ENCODE measurements at regions not wholly inside any gene's neighbourhood (a gene's known extent, or its start where the extent isn't known, plus 50 kb on each side); places are given as distances from the start of the nearest gene placed in this dataset.

DNA sequence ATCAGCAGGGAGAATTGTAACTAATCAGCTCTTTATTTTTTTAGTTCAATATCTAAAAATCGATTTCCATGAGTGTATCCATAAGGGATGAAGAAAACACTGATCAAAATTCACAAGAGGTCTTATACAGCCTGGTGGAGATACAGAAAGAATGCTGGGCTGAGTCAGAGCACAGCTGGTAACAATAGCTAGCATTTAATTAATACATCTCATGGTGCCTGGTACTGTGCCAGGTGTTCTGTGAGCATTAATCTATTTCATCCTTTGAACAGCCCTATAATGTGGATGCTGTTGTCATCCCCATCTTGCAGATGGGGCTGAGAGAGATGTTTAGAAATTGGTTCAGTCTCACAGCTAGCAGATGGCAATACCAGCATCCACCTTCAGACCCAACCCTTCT lies 250.9 kb upstream of the RPS6KA3 start:
- no peak for DNase-seq

DNA sequence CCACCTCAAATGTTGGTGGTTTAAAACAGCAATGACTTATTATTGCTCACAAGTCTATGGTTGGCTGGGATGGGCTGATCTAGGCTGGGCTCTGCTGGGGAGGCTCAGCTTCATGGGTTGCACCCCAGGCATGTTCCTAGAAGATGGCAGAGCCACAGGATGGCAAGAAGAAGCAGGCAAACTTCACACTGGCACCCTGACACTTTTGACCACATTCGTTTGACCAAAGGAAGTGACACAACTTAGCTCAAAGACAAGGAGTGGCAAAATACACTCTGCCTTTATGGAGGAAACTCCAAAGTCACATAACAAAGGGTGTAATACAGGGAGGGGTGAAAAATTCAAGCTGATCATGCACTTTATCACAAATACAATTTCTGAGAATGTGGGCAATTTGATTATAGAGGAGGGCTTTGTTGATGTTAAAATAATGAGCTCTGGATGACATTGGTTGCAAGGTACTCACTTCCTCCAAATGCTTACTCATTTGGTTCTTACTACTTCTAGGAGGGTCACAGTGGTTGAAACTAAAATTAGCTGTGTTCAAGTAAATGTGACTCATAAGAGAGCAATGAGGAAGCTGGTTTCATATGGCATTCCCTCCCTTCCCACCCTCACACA lies 249.2 kb upstream of the RPS6KA3 start:
- DNase-seq, result no peak

DNA sequence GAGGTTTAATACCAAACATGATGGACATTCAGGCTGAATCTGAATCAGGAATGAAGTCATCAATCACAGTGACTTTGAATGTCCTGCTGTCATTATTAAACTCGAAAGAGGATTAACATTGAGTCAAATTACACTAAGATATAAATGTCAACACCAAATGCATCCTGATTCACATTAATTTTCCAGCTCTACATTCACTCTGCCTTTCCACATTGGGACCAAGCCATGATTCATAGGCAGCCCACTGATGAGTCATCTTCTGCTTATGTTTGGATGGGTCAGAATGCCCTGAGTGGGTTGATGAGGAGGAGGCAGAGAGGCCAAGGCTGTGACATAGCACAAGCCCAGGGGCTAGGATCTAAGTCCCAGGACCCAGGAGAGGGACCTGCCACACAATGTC lies 247.6 kb upstream of the RPS6KA3 start:
- no peak for DNase-seq

DNA sequence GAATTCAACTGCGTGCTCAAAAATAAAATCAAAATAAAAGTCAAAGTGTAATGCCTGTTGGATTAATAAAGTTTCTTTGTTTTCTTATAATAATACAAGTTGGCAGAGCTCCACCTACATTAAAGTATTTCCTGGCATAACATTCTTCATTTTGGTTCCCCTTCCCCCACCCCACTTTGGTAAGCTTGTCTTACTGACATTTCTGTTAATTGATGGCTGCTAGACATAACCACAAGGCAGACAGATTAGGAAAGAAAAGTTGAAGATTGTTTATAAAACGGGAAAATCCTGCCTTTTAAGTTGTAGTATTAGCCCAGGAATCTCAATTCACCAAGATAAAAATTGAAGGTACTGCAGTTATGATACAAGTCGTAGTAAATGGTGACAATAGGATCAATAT lies 246.5 kb upstream of the RPS6KA3 start:
- DNase-seq, result no peak

DNA sequence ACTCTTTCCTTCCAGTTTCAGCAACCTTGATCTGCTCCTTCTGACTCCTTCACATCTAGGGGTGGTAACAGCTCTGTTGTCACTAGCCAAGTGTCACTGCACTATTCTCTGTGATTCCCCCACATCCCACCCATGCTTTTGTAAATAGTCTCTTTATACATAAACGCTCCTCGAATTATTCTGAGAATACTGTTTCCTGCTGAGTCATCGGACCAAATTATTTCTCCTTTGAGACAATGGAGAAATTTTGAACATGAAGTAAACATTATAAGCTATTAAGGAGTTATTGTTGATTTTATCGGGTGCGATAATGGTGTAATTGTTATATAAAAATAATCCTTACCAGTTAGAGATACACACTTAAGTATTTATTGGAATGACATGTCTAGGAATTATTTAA lies 245.1 kb upstream of the RPS6KA3 start:
- no peak for DNase-seq

DNA sequence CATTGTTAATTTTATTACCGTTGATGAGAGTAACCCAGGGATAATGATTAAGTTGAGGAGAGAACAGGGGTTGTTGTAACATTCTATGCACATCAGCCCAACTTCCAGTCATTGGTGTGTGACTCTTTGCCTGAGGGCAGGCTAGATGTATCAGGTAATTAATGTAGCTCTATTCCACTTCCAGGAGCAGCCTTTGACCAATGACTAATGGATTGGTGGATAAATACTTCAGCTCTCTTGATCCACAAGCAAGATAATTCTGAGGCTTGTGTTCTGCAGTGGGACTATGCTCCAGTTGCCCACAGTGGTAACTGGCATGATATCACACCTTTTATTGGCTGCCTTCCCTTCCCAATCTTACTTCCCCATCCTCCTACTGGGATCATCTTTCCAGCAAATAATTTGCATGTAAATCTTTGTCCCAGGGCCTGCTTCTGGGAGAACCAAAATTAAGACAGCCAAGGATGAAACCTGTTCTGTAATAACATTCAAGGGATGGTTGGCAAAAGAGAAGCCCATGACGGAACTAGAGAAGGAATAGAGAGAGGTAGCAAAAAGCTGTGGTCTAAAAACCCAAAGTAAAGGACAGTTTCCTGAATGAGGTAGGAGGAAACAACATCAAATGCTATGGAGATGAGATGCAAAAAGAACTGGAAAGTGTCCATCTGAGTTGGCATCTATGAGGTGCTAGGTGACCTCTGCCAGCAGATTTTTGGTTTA lies 241.4 kb upstream of the RPS6KA3 start:
- no peak for DNase-seq

DNA sequence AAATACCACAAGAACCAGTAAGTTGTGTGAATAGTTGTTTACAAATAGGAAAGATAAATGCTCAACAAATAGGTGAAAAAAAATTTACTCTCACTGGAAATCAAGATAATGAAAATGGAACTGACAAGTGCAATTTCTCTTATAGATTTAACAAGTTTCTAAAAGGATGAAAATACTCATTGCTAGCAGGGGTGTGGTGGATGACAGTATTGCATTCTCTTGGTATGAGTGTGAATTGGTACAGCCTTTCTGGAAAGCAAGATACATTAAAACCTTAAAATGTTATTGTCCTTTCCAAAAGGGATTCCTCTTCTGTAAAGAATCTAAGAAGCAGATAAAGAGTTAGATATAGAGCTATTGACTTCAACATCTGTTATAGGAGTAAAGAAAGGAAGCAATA lies 240.0 kb upstream of the RPS6KA3 start:
- DNase-seq, result no peak

DNA sequence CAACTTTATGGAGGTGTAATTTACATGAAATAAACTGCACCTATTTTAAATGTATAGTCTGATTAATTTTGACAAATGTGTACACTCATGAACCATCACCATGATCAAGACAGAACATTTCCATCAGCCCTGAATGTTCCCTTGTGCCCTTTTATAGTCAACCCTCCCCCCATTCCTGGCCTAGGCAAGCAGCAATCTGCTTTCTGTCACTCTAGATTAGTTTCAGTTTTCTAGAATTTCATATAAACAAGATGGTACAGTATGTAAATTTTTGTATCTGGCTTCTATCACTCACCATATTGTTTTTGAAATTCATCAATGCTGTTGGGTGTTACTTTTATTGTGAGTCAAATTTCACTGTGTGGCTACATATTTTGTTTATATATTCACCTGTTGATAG lies 234.2 kb upstream of the RPS6KA3 start:
- DNase-seq, result no peak

DNA sequence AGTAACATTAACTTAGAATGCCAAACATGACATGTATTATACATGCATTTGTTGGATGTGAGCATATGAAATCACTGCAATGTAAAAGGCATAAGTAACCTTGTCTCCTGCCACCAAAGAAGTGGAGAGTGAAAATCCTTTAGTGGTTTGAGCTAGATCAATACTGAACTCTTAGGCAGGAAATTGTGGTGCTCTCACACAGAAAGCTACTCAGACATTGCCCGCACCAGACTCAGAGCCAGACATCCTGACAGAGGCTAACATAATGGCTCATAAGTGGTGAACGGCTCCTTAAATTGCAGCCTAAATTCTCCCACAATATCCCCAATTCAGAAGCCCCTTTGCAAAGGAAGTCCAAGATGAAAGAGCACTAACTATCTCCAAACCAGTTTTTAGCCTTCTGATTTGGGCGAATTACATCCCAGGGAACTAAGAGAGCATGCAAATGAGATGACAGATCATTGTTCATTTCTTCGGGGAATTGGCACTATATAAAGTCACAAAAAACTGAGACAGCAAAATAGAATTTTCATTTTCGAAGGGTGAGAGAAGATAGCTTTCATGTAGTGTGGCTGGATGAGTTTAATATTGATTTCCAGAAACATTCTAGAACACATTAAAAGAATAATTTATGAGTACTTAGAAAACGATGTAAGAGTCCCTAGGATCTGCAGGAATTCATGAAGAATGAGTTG lies 233.6 kb upstream of the RPS6KA3 start:
- DNase-seq, result no peak

DNA sequence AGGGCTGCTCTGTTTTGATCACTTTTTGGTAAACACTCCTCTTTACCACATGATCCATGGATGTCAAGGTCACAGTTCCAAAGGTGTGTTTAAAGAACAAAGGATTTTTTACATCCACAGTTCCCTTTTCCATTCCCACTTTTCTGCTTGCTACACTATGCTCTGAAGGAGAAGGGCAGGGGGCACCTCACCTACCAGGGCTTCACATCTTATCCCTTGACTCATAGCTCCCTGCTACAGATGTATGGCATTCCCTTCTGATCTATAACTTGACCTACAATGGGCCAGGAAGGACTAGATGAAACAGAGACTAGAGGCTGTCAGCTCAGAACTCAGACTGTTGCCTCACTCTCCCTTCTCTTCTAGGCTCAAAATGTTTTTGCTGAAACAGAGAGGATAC lies 233.1 kb upstream of the RPS6KA3 start:
- DNase-seq, result no peak

DNA sequence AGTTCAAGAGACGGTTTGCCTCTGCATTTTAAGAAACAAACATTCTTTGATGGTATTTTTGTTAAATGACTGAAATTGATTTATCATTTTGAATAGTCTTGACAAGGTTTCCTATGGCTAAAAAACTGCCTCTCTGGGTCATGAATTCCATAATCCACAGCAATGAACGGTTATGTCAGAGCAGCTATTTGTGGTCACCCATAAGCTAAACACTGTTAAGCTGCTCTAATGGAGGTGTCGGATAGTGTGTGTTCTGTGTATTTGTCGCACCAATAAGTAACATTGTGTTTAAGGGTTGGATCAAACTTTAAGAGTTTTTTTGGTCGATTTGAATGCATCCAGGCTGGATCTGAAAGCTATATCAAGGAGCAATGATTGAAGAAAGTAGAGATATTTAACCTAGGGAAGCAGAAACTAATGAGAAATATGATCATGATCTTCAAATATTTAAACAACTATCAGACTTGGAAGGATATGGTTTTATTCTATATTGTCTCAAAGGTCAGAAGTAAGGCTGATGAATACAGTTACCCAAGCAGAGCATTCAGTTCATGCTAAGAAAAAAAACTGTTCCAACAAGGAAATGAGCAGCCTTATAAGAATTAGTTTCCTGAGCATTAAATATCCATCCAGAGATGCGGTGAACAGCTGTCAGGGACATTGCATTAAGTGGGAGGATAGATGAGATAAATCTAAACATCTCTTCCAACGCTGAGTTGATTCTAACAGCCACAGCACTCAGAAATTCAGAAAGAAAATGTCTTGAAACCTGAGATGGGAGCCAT lies 232.3 kb upstream of the RPS6KA3 start:
- DNase-seq, result no peak

DNA sequence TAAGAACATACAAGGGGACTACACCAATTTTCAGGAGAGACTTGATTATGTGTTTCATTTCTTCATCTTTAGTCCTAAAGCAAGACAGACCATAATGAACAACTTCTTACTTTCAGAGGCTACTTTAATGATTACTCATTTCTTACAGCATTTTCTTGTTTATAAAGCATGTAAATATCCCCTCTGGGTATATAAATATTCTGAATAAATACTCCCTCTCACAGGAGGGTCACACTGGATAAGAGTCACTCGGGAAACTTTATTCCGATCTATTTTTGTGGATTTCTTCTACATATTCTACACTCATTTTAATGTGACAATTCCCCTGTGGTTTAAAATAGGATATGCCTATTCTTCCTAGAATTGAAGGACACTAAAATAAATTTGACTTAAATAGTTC lies 228.9 kb upstream of the RPS6KA3 start:
- DNase-seq, result no peak

DNA sequence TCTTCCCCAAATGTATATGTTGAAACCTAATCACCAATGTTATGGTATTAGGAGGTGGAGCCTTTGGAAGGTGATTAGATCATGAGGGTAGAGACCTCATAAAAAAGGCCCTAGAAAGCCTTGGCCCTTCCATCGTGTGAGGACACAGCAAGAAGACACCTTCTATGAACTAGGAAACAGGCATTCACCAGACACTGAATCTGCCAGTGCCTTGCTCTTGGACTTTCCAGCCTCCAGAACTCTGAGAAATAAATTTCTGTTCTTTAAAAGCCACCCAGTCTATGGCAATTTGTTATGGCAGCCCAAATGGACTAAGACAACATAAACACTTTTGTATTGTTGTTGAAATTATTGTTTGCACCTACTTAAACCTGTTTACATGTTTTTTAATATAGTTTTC lies 221.8 kb upstream of the RPS6KA3 start:
- no peak for DNase-seq

DNA sequence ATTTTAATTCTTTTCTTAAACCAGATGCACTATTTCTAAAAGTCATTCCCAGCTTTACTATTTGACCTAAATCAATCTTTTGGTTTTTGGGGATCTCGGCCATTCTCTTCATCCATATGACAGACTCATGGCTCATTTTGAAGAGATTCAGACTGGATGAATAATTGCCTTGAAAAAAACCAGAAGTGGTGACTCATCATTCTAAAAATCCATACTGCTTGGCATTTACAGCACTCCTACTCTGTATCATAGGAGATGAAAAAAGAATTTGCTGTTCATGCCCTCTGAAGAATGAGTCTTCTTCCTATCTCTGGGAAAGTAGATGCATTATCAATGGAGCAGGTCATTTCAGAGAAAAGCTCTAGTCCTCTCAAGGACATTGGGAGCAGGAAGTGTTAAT lies 220.5 kb upstream of the RPS6KA3 start:
- no peak for DNase-seq

DNA sequence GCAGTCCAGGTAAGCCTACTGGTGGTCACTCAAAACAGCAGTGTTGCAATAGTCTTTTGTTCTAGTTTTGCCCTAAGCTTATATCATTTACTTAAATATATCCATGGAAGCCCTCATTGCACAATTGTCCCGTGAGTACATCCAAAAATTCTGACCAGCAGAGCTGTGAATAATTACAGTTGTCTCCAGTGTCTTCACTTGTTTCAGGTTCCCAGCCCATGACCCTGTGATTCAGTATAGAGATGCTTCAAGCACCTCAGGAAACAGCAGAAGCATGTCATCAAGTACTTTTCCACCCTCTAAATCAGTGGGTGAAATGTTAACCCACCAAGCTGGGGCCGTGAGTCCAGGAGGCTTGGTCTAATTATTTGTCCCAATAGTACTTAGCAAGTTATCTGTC lies 214.9 kb upstream of the RPS6KA3 start:
- DNase-seq, result no peak

DNA sequence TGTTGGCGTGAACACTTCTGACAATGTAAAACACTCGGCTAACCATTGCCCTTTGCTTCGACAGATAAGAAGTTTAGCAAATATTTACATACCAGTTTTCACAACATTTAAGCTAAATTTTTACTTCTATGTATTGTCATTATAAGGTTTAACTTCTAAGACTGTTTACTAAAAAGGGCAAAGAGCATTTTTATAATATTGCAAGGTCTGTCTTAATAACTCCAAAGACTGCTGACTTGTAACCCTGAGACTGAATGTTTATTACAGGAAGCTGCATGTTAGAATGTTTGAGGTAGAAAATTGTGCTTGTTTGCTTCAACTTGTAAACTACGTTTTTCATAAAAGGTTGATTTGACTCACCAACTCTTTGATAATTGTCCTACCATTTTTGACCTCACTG lies 213.2 kb upstream of the RPS6KA3 start:
- DNase-seq, result no peak

DNA sequence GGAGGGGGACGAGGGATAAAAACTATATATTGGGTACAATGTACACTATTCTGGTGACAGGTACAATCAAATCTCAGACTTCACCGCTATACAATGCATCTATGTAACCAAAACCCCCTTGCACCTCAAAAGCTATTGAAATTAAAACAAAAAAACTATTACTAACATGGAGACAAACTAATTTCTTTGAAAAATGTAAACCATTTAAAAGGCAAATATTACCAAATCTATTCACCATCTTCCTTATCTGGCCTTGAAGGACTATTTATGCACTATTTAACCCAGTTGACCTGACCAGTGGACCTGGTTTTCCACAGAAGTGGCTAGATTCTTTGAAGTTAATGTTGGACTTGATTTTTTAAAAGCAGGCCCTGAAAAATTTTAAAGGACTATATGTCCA lies 212.3 kb upstream of the RPS6KA3 start:
- no peak for DNase-seq

DNA sequence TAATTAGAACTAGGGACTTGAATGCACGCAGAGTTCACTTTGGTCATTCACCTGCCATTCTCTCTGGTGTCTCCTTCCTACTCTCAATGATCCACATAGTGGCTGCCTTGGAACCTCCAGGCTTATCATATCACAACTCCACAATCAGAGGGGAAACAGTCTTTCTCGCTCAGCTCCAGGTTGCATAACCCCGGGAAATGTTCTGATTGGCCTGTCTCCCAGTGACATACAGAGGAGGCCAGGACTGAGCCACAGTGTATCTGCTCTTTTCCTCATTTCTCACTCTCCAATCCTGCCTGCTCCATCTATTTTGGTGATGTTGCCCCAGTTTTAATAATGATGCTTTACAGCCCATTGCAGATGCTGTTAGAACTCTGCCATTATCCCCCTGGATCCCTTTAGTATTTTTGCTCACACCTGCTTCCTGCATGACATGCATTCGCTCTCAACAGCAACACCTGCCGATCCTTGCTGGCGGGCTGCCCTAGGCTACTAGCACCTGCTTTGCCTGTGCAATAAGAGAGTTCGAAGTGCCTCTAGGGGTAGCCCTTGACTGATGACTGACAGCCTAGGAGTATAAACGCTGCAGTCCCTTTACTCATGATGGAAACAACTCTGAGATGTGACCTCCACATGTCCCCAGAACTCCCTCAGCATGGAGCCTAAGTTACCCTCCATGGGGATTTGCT lies 211.3 kb upstream of the RPS6KA3 start:
- DNase-seq, result no peak

DNA sequence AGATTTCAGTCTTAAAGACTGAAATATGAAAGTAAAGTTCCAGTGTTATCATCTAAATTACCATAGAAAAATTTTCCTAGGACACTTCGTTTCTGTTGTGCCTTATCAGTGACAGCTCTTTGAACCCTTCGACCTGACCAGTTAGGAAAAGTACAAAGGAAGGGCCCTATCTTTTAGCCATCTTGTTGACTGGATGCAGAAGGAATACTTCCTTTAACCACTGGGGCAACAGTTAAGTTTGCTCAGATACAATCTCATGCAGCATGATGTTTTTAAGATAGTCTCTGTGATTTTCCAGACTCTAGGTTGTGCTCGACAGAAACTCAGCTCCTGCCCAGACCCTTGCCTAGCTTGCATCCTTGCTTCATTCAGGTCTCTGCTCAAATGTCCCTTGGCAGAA lies 210.5 kb upstream of the RPS6KA3 start:
- DNase-seq, result no peak

DNA sequence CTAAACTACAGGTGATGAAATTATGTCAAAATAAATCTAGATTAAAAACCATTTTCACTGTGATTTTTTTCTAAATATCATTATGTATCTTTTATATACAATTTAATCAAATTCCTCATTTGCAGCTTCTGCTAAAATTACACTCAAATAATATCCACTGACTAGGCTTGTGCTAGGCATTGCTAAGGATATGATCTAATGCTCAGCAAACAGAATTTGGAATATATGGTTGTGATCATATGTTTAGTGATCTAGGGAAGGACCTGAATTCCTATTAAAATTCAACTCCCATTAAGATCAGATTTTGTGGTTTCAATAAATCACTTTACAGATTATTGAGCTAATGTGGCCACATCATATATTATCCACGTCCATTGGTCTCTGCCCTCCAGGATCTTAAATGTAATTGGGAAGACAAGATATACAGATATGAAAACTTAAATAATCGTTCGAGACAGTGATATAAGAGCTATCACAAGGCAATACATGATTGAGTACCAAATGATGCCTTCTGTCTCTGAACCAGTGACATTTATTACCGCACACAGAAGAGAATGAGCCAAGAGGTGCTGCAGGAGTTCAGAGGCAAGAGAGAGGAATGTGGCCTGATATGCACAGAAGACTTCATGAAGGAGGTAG lies 206.0 kb upstream of the RPS6KA3 start:
- DNase-seq, result no peak

DNA sequence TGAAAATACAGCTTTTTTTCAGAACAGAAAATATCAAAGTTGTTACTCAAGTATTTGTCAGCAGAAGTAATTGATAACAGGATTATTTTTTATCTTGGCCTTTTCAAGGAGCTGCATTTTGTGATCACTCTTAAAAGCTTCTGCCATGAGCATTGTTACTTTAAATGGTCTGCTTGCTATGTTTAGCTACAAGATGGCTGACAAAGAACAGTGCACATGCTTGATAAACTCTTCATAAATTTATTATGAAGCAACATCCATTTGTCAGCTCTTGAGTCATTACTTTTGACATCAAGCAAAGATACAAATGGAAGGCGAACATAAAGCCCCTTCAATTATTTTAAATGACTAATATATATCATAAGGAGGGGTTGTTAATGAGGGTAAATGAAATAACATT lies 205.4 kb upstream of the RPS6KA3 start:
- no peak for DNase-seq

DNA sequence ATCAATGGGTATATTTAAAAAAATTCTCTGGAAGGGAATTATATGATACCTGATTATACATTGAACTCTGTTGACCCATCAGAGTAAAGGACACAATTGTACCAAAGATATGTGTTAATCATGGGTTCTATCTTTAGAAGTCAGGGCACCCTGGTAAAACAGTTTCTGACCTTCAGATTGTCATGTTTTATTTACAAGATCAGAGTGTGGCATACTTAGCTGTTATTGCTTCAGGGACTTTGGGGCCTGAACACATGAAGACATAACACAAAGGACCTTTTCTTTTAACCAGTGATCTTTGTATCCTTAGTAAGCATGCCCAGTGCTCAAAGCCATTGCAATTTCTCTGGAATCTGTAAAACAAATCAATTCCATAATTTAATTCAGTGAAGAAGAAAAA lies 204.8 kb upstream of the RPS6KA3 start:
- DNase-seq, result no peak

Data from NCI-H1930 (cell line).